ENCODE measurements at regions not wholly inside any gene's neighbourhood (a gene's known extent, or its start where the extent isn't known, plus 50 kb on each side); places are given as distances from the start of the nearest gene placed in this dataset.
"Not testable (repeated sequence)": the region's sequence is repeated elsewhere in the genome, so short reads cannot be mapped to it uniquely, and the experiment has no call there.

- DNase-seq = no peak
Measured at GRCh38 chr2:62329797-62330196, 133.9 kb downstream of the B3GNT2 start.

- DNase-seq = no peak
Measured at GRCh38 chr2:62326735-62327134, 130.8 kb downstream of the B3GNT2 start.

- DNase-seq = no peak
Measured at GRCh38 chr2:62325398-62325797, 129.5 kb downstream of the B3GNT2 start.

GRCh38 chr2:62321380-62322289 is 125.7 kb downstream of the B3GNT2 start:
- DNase-seq = no peak

DNA sequence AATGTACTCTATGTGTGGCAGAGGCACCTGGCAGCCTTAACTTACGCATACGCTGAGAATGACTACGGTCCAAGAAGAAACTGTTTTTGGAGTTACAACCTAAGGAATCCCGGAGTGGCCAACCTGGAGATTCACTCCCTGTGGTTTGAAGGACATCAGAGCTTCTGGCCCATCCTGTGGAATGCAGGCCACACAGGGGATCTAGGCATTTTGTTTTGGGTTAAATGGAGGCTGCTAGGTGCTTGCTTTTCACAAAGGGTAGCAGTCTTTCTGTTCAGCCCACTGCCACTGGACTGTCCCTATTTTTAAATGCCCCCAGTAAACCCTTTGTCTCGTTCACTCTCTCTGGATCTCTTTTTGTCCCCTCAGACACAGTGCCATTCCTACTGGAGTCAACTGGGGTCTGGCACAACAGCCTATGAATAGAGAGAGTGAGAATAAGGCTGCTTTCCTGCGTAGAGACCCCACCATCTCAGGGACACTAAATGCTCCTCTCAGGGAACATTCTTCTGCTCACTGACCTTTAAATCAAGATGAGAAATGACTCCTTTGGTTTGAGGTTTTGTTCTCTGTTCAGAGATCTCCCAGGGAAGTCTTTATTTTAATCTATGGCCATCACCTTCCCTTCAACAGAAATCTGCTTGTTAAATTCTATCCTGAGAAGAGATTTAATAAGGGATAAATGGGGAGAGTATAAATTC is 124.9 kb downstream of the B3GNT2 start:
- no peak for DNase-seq

DNA sequence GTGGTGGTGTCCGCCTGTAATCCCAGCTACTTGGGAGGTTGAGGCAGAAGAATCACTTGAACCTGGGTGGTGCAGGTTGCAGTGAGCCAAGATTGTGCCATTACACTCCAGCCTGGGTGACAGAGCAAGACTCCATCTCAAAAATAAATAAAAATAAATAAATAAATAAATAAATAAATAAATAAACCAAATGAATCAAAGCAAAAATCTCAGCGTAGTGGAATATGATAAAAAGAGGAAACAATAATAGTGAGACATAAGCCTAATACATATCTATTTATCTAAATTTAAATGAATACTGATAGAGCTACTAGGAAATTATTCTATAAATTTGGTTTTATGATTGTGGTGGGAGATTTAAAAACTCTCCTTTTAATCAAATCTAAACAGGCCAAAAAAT is 124.2 kb downstream of the B3GNT2 start:
- DNase-seq = not testable (repeated sequence)

GRCh38 chr2:62319070-62319469 is 123.2 kb downstream of the B3GNT2 start:
- no peak for DNase-seq

DNA sequence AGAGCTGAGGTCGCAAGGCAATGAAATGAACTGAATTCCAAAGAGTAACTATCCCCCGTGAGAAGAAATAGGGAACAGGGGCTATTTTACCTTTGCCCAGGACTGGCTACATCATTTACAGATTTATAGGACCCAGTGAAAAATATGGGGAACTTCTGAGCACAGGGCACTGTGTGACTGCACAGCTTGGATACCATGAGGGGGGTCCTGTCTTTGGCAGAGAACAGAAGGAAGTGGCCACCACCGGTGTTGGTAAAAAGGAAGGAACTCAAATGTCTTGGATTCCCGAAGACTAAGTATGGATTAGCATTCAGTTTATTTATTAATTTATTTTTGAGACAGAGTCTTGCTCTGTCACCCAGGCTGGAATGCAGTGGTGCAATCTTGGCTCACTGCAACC is 119.6 kb downstream of the B3GNT2 start:
- DNase-seq = no peak

DNA sequence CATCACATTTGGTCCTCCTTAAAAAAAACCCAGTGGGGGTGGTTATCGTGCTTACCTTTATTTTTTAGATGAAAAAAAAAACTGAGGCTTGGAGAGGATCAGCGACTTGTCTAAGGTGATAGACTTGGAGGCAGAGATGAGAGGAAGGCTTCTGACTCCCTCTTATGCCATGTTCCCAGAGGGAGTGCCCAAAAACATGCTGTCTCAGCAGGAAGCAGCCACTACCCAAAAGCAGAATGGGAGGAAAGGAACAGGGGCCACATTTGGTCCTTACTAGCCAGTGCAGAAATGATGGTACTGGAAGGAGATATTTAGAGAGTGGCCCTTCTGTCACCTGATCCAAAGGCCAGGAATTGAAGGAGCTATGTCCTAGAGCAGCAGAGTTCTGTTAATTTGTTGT is 118.4 kb downstream of the B3GNT2 start:
- no peak for DNase-seq

DNA sequence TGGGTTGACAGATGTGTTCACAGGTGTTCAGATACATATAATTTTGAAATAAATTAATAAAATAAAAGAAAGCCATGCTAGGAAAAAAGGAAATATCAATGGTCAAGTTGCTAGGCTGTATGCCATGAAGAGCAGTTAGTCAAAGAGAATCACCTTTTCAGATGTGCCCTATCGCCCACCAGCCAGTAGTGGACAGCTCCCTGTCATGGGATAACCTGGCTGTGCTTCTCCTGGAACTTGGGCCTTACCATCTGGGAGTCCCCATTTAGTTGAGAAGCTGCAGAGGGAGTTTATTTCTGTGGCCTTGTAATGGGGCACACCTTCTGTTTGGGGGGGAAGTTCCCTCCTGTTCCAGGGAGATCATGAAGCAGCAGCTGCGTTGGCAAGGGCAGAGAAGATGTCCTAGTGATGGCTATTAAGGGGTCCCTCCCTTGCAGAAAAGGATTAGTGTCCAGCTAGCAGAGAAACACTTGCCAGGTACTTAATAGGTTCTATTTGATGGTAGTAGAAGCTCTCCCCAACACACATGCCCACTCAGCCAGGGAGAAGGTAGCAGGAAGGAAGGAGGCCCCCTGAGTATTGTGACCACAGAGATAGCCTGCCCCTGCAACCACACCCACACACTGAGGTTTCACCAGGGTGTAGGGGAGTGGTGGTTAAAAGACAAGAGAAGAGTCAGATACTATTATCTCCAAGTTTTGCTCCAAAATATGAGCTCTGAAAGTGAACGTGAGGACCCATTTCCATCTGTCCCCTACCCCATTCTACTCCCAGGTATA is 117.7 kb downstream of the B3GNT2 start:
- no peak for DNase-seq

DNA sequence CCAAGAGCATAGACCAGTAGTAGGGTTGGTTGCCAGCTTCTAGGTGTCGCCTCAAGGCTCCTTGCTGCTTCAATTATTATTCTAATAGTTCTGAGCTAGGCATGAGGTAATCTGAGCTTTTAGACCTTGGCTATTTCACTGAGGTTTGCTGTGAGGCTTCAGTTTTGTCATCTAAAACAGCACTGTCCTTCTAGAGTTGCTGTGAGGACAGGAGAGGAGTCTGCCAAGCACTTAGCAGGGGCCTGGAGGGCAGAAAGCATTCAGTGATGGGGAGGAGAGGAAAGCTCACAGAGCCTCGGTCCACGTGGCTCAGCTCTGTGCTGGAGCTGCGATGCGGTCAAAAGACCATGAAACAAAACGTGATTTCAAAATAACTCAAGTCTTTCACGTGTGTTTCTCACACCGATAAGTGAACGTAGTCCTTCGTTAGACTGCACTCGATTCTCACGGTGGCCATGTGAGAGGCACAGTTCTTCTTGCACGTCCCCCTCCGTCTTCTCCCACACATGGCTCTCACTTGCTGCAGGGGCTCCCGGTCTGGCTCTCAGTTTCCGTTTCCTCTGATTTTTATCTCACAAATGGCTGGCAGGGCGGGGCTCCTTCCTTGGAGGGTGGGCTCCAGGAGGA is 113.7 kb downstream of the B3GNT2 start:
- no peak for DNase-seq

DNA sequence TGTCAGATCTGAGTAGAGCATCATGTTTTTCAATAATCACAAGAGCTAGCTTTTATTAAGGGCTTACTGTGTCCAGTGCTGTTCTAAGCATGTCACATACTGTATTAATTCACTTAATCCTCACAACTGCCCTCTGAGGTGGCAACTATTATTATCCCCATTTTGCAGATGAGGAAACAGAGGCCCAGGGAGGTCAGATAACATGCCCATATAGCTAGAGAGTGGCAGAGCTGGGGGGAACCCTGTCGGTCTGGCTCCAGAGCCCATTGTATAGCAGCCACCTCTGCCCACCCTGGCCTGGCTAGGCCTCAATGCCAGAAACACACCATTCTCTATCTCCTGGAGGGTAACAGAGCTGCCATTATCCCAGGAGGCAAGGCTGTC is 113.2 kb downstream of the B3GNT2 start:
- no peak for DNase-seq

GRCh38 chr2:62307469-62308389 is 111.8 kb downstream of the B3GNT2 start:
- no peak for DNase-seq

DNA sequence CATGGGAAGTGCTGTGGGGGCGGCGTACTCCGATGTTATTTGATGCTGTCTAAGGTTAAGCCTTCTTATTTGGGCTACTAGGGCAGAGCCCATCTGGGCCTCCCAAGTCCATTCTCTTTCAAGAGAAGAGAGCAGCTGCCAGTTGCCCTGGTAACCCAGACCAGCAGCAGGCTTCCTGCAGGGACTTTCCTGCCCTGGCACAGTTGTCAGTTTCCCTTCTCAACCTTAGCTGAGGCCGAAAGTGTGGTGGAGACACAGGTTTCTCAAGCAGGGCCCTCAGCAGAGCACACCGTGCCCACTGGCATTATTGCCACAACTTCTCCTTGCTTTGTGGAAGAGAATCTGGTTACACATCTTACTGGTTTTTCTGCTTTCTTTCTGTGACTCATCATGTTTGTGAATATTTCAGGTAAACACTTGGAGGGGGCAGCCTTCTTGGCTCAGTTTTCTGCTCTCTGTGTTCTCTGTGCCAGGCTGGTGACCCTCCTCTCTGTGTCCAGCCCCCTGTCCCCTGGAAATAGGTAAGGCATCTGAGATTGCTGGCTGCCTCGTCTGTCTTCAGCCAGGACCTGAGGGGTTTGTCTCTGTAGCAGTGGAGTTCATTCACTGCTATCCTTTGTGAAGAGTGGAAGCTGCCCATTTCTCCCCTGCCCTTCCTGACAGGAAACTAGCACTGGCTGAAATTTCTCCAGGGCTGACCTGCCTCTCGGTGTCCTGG is 111.0 kb downstream of the B3GNT2 start:
- no peak for DNase-seq

GRCh38 chr2:62305421-62306176 is 109.7 kb downstream of the B3GNT2 start:
- no peak for DNase-seq

GRCh38 chr2:62304429-62305417 is 108.8 kb downstream of the B3GNT2 start:
- peak; percentile 67 for DNase-seq

- no peak for DNase-seq
Measured at GRCh38 chr2:62303788-62304187, 107.9 kb downstream of the B3GNT2 start.

GRCh38 chr2:62302631-62303435 is 106.9 kb downstream of the B3GNT2 start:
- no peak for DNase-seq
